ENCODE measurements at regions not wholly inside any gene's neighbourhood (a gene's known extent, or its start where the extent isn't known, plus 50 kb on each side); places are given as distances from the start of the nearest gene placed in this dataset.

DNA sequence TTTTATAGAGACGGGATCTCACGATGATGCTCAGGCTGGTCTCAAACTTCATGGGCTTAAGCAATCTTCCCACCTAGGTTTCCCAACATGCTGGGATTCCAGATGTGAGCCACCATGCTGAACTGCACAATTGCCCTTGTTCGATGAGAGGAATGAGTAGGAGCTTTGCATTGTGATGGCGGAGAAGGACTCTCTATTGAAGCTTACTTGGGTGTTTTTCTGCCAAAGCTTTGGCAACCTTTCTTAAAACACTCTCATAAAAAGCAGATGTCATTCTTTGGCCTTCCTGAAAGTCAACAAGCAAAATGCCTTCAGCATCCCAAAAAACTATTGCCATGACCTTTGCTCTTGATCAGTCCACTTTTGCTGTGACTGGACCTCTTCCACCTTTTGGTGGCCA lies 904.8 kb upstream of the TMEM132C start:
- Histone ChIP-seq H3K4me3 (no peak overlapping the region), H3K36me3 (replicated peaks in 1 of 2) (no peaks in the 10 kb centered on the region), H3K27ac (no peak overlapping the region), H3K27me3 (no peaks in the 10 kb centered on the region), H3K9me3 (replicated peaks in 1 of 3) (no peaks in the 10 kb centered on the region), H3K4me1 (replicated peaks in 1 of 2) (no peaks in the 10 kb centered on the region)
- TF ChIP-seq, protein P1, sequence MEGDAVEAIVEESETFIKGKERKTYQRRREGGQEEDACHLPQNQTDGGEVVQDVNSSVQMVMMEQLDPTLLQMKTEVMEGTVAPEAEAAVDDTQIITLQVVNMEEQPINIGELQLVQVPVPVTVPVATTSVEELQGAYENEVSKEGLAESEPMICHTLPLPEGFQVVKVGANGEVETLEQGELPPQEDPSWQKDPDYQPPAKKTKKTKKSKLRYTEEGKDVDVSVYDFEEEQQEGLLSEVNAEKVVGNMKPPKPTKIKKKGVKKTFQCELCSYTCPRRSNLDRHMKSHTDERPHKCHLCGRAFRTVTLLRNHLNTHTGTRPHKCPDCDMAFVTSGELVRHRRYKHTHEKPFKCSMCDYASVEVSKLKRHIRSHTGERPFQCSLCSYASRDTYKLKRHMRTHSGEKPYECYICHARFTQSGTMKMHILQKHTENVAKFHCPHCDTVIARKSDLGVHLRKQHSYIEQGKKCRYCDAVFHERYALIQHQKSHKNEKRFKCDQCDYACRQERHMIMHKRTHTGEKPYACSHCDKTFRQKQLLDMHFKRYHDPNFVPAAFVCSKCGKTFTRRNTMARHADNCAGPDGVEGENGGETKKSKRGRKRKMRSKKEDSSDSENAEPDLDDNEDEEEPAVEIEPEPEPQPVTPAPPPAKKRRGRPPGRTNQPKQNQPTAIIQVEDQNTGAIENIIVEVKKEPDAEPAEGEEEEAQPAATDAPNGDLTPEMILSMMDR (IDR thresholded peaks at IDR 0.05) = no peak
- TF ChIP-seq POLR2A (IDR thresholded peaks at IDR 0.05) = no peak
- no peak for DNase-seq
- intact Hi-C loops (cut with DNase I) = no loop called here
- 85 to 96% (median 93%) methylated on average over 4 of the region's 4 CpGs for WGBS, 4 donors

DNA sequence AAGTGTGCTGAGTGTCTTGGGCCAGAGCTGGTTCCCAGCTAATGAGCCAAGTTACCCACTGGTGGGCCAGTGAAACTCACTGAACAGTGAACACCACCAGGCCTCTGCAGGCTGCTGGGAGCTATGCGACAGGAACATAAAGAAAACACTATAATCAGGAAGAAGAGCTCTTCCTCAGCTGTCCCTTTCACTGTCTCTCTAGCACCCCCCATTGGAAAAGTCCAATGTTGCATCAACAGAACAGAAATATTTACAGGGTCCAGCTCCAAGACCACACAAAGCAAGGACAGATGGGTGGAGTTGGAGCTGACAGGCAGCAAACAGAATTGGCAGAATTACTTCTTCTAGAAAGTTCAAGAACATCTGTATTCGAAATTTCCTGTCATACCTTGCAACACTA lies 903.6 kb upstream of the TMEM132C start:
- H3K4me3 ChIP-seq = no peak overlapping the region
- TF ChIP-seq, protein P1 (IDR thresholded peaks at IDR 0.05) = no peak
- TF ChIP-seq POLR2A (IDR thresholded peaks at IDR 0.05) = no peak
- no peaks in the 10 kb centered on the region for H3K9me3 ChIP-seq (replicated peaks in 1 of 3)
- no peaks in the 10 kb centered on the region for H3K4me1 ChIP-seq (replicated peaks in 1 of 2)
- 39 to 69% (median 61%) methylated on average over 2 of the region's 2 CpGs for WGBS, 4 donors
- H3K27me3 ChIP-seq = no peaks in the 10 kb centered on the region
- H3K27ac ChIP-seq = no peak overlapping the region
- no peaks in the 10 kb centered on the region for H3K36me3 ChIP-seq (replicated peaks in 1 of 2)
- no peak for DNase-seq
- intact Hi-C loops (cut with DNase I) = no loop called here

DNA sequence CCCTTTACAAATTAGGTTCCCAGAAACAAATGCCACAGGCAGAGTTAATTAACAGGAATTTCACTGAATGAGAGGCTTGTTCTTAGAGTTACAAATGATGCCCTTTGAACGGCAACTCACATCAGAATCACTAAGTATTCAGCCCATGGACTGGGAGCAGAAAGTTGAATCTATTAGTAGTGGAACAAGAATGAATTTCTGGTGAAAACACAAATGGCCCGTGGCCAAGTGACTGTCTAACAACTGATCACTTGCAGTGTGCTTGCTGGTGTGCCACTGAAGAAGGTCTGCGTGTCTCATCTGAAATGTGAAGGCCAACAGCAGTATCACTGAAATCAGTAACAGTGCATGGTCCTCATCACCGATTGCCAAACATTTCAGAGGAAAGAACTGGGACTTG lies 893.4 kb upstream of the TMEM132C start:
- H3K27ac ChIP-seq = no peak overlapping the region
- no peaks in the 10 kb centered on the region for H3K36me3 ChIP-seq (replicated peaks in 1 of 2)
- DNase-seq = no peak
- no peak overlapping the region for H3K4me3 ChIP-seq
- 70 to 84% (median 79%) methylated on average over 4 of the region's 4 CpGs for WGBS, 4 donors
- intact Hi-C loops (cut with DNase I) = no loop called here
- H3K9me3 ChIP-seq (replicated peaks in 1 of 3) = no peaks in the 10 kb centered on the region
- TF ChIP-seq, protein P1 (IDR thresholded peaks at IDR 0.05) = no peak
- TF ChIP-seq POLR2A (IDR thresholded peaks at IDR 0.05) = no peak
- H3K4me1 ChIP-seq (replicated peaks in 1 of 2) = no peaks in the 10 kb centered on the region
- H3K27me3 ChIP-seq = peaks cover 3% of the 10 kb centered on the region

DNA sequence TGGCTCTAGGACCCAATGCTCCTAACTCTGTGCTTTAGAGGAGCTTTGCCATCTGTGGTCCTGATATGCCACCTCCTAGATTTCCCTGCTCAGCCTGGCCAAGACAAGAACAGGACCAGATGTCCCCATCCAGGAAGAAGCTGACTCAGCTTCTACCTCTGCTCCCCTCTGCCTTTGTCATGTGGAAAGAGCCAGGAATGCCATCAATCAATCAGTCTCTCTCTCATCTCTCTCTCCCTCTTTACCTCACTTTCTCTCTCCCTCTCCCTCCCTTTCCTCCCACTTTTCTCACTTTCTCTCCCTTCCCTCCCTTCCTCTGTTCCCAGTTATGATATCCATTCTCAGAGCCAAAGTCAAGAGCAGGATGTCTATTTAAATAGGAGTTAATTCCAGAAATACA lies 892.5 kb upstream of the TMEM132C start:
- intact Hi-C loops (cut with DNase I) = no loop called here
- TF ChIP-seq, protein P1 (IDR thresholded peaks at IDR 0.05) = no peak
- TF ChIP-seq POLR2A (IDR thresholded peaks at IDR 0.05) = no peak
- H3K4me3 ChIP-seq = no peak overlapping the region
- no peaks in the 10 kb centered on the region for H3K4me1 ChIP-seq (replicated peaks in 1 of 2)
- no peak overlapping the region for H3K27ac ChIP-seq
- no peak for DNase-seq
- peaks cover 3% of the 10 kb centered on the region for H3K27me3 ChIP-seq
- H3K36me3 ChIP-seq (replicated peaks in 1 of 2) = no peaks in the 10 kb centered on the region
- no peaks in the 10 kb centered on the region for H3K9me3 ChIP-seq (replicated peaks in 1 of 3)

Measured in adrenal gland (tissue), 9 donors.